Cardiac fibroblast (primary cell): ENCODE measurements at regions not wholly inside any gene's neighbourhood (a gene's known extent, or its start where the extent isn't known, plus 50 kb on each side); places are given as distances from the start of the nearest gene placed in this dataset.

ENCODE experiments used
- DNase-seq, 2 donors: peaks; one replicate each; pipeline versions ENCODE4 v3.0.0 to v3.0.0-alpha.2; 2010; ENCODE audit warnings: low read depth in 2 of 2
- H3K4me3 ChIP-seq, 2 donors: replicated peaks in 1 of 2; 1 replicate in 1 of 2; 2 replicates in 1 of 2; pipeline ENCODE4 v1.5.1; 2011; ENCODE audit warnings: low read depth in 2 of 2, low read length in 2 of 2, mild to moderate bottlenecking in 2 of 2, moderate library complexity in 1 of 2
- TF ChIP-seq, protein P1 (sequence below): IDR thresholded peaks from one replicate; pipeline ENCODE4 v1.5.1; 2011; ENCODE audit warnings: low read depth, mild to moderate bottlenecking, low read length, inconsistent platforms

DNA sequence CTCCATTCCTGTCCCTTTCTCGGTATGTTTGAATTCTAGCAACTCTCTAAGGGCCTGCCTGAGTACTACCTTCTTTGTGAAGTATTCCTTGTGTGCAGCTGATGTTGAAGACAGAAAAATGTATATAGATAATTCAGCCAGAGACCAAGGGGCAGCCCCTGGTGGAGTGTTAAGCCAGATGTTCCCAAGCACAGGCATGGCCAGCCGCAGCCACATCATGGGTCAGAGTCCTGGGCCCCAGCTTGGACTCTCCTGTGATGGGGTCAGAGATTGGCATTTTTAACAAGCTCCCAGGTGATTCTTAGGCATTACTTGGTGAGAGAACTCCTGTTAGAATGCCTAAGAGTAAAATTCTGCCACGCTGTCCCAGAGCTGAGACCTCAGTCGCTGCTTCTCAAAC lies 100.8 kb downstream of the IRF8 start:
- TF ChIP-seq, protein P1, sequence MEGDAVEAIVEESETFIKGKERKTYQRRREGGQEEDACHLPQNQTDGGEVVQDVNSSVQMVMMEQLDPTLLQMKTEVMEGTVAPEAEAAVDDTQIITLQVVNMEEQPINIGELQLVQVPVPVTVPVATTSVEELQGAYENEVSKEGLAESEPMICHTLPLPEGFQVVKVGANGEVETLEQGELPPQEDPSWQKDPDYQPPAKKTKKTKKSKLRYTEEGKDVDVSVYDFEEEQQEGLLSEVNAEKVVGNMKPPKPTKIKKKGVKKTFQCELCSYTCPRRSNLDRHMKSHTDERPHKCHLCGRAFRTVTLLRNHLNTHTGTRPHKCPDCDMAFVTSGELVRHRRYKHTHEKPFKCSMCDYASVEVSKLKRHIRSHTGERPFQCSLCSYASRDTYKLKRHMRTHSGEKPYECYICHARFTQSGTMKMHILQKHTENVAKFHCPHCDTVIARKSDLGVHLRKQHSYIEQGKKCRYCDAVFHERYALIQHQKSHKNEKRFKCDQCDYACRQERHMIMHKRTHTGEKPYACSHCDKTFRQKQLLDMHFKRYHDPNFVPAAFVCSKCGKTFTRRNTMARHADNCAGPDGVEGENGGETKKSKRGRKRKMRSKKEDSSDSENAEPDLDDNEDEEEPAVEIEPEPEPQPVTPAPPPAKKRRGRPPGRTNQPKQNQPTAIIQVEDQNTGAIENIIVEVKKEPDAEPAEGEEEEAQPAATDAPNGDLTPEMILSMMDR, result no peak
- no peak for DNase-seq
- H3K4me3 ChIP-seq, result no peak overlapping the region

DNA sequence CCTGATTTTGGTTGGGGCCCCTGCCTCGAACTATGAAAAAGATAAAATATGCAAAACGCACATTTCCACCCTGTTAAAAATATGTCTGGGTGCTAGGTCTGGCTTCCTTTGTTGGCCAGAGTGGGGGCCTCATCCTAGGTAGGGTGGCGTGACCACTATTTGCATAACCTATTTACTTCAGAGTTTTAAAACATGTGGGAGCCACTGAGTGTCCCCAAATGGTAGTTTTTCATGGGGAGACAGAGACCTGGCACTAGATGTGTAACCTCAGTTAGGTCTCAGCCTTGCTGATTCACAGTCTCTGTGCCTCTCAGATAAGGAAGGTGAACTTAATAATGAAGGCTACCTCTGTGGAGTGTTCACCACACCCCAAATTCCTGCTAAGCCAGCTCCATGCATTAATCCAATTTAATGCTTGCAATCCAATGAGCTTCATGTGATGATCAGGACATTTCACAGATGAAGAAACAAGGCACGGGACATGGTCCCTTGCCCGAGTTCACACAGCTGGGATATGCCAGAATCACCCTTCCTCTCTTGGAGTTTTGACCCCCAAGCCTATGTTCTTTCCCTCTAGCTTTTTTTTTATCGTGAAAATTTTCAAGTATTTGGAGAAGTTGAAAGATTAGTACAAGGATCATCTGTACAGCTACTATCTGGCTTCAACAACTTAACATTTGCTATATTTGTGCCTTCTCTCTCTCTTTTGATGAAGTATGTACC lies 103.4 kb downstream of the IRF8 start:
- DNase-seq, result no peak
- TF ChIP-seq, protein P1, result no peak
- no peak overlapping the region for H3K4me3 ChIP-seq

DNA sequence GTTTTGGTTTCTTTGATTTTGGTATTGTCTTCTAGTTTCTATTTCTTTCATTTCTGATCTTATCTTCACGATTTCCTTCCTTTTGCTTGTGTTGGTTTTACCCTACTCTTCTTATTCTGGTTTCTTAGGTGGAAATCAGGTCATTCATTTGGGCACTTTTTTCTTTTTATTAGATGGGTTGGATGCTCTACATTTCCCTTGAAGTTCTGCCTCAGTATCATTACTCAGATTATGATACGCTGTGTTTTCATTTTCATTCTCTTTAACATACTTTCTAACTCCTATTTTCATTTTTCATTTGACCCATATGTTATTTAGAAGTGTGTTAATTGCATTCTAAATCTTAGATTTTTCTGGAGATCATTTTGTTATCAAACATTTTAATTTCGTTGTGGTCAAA lies 108.6 kb downstream of the IRF8 start:
- no peak for DNase-seq
- TF ChIP-seq, protein P1, result no peak
- no peak overlapping the region for H3K4me3 ChIP-seq

GRCh38 chr16:86010680-86011141 lies 111.7 kb downstream of the IRF8 start:
- no peak for DNase-seq
- TF ChIP-seq, protein P1, result no peak
- H3K4me3 ChIP-seq, result no peak overlapping the region

DNA sequence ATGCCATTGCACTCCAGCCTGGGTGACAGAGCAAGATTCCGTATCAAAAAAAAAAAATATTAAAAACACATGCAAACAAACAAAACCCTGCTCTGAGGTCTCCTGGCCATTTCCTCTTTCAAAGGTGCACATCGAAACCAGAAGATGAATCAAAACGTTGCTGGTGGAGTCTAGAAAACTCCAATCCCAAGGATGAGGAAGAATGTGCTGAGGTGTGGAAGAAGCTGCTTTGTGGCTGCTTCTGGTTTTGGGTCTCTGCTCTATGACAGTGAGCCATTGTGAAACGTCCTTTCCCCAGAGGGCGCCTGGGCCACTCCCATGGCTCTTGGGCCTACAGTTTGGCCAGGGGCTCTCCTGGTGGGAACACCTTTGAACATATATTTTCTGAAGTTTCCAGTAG lies 112.6 kb downstream of the IRF8 start:
- TF ChIP-seq, protein P1, result no peak
- DNase-seq, result no peak
- no peak overlapping the region for H3K4me3 ChIP-seq

DNA sequence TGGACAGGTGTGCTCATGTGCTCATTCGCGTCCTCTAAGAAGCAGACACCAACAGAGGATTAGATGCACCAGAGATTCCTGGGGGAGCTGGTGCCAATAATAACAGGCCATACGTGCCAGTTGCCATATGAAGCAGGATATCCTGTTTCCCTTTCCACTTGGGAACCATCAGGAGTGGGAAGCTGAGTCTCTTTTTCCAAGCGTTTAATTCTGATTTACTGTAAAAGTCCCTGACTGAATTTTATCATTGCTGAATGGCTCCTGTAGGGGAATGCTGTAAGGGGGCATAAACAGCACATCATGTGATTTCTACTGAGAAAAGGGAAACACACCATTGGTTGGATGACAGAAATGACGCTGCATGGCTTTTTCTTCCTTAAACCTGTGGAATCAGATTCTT lies 113.3 kb downstream of the IRF8 start:
- no peak for DNase-seq
- TF ChIP-seq, protein P1, result no peak
- no peak overlapping the region for H3K4me3 ChIP-seq

DNA sequence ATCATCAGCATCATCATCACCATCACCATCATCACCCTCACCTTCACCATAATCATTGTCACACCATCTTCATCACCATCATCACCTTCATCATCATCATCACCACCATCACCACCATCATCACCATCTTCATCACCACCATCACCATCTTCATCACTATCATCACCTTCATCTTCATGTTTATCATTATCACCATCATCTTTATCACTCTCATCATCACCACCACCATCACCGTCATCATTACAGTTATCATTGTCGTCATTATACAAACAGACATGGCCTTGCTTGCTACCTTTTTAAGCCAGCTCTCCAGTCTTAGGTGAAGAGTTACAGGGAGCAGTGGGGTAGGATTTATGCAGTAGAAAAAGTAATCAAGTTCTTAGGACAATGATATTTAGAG lies 114.9 kb downstream of the IRF8 start:
- no peak overlapping the region for H3K4me3 ChIP-seq
- no peak for DNase-seq
- TF ChIP-seq, protein P1, result no peak
